GM12878 (cell line): ENCODE measurements at regions not wholly inside any gene's neighbourhood (a gene's known extent, or its start where the extent isn't known, plus 50 kb on each side); places are given as distances from the start of the nearest gene placed in this dataset.

Experiments
- ATAC-seq: fragments of 200-7000 bp; cut with Tn5 transposase; 3 replicates; pipeline ENCODE4 v1.9.1; 2020; ENCODE audit warnings: mild to moderate bottlenecking, moderate library complexity
- BruUV-seq: library from RNA; stranded (reverse); fragments of 400-500 nt; replicated peaks from 2 replicates; lab custom pipeline; 2021; lab: Mats Ljungman, UMichigan
- CTCF ChIA-PET: fragments of 300-600 bp; sonication (Branson Sonifier 250); formaldehyde crosslinking; extraction: SDS; loops from one replicate; lab custom pipeline; 2021; ENCODE audit warnings: inconsistent platforms; lab: Yijun Ruan, JAX
- POLR2A ChIA-PET: fragments of 350-600 bp; formaldehyde crosslinking; extraction: SDS; loops from one replicate; lab custom pipeline; 2021; ENCODE audit warnings: inconsistent platforms; lab: Charles Lee
- RAD21 ChIA-PET: fragments of 300-600 bp; sonication (Branson Sonifier 250); formaldehyde crosslinking; loops from one replicate; lab custom pipeline; 2023; ENCODE audit warnings: antibody characterized with exemption; ENCODE audit not compliant: unreplicated experiment; lab: Charles Lee
- SMC1A ChIA-PET: fragments of 300-600 bp; sonication (Branson Sonifier 250); formaldehyde crosslinking; loops from one replicate; lab custom pipeline; 2023; ENCODE audit not compliant: unreplicated experiment, uncharacterized antibody; lab: Charles Lee
- DNase-seq: peaks from one replicate; pipeline ENCODE4 v3.0.0-alpha.2; 2011; ENCODE audit warnings: low read depth, low spot score
- FAIRE-seq: peaks from 3 replicates; lab custom pipeline; 2011; peaks lifted over from hg19 to GRCh38; lab: Jason Lieb, UNC
- H2AFZ ChIP-seq: 2 replicates; pipeline ENCODE4 v1.6.0; 2011; ENCODE audit warnings: low read depth, low read length, control low read depth; ENCODE audit not compliant: control insufficient read depth
- H3K27ac ChIP-seq: 2 replicates; pipeline ENCODE4 v1.5.1; 2011; ENCODE audit warnings: control low read depth; ENCODE audit not compliant: control insufficient read depth, insufficient read depth
- H3K27me3 ChIP-seq, 2 experiments: replicated peaks in 1 of 2; 2 replicates each; pipeline versions ENCODE4 v1.6.0 to v1.6.1; 2011; ENCODE audit warnings: low read length in 1 of 2; ENCODE audit not compliant: control insufficient read depth in 2 of 2, insufficient read depth in 2 of 2
- H3K36me3 ChIP-seq, 2 experiments: 2 replicates each; pipeline ENCODE4 v1.5.1; 2011; ENCODE audit warnings: low read length in 1 of 2; ENCODE audit not compliant: control insufficient read depth in 2 of 2, insufficient read depth in 2 of 2
- H3K4me1 ChIP-seq: 2 replicates; pipeline ENCODE4 v1.6.1; 2011; ENCODE audit warnings: mild to moderate bottlenecking, low read length, moderate library complexity, mixed read lengths; ENCODE audit not compliant: control insufficient read depth, insufficient read depth
- H3K4me2 ChIP-seq: 2 replicates; pipeline ENCODE4 v1.6.0; 2011; ENCODE audit warnings: control low read depth; ENCODE audit not compliant: control insufficient read depth, insufficient read depth
- H3K4me3 ChIP-seq: fragments of 200-600 bp; sonication (generic); 2 replicates; pipeline ENCODE4 v1.5.1; 2016
- H3K79me2 ChIP-seq: 2 replicates; pipeline ENCODE4 v1.6.0; 2011; ENCODE audit warnings: low read length; ENCODE audit not compliant: control insufficient read depth, insufficient read depth
- H3K9ac ChIP-seq: 2 replicates; pipeline ENCODE4 v1.8.0; 2011; ENCODE audit warnings: low read length, control low read depth, mixed read lengths; ENCODE audit not compliant: control insufficient read depth, insufficient read depth
- H3K9me3 ChIP-seq: replicated peaks from 3 replicates; pipeline ENCODE4 v1.5.1; 2011; ENCODE audit warnings: mild to moderate bottlenecking, low read length; ENCODE audit not compliant: control insufficient read depth, insufficient read depth
- H4K20me1 ChIP-seq: 2 replicates; pipeline ENCODE4 v1.6.0; 2011; ENCODE audit not compliant: control insufficient read depth, insufficient read depth
- ATF2 ChIP-seq: IDR thresholded peaks from 2 replicates; pipeline ENCODE4 v1.6.1; 2012; ENCODE audit warnings: low read length, inconsistent platforms
- BHLHE40 ChIP-seq, 2 experiments: fragments of 450-650 bp in 1 of 2; IDR thresholded peaks; 2 replicates each; pipeline ENCODE4 v1.6.1; 2011 to 2017; ENCODE audit warnings: low read depth in 2 of 2, borderline replicate concordance in 1 of 2, improper control_type of control experiment in 1 of 2, low read length in 1 of 2, mild to moderate bottlenecking in 1 of 2
- CBX5 ChIP-seq: sonication (generic); IDR thresholded peaks from 2 replicates; pipeline ENCODE4 v1.6.1; 2016; ENCODE audit warnings: low read depth, moderate library complexity, mild to moderate bottlenecking, inconsistent platforms
- CHD1 ChIP-seq: IDR thresholded peaks from 2 replicates; pipeline ENCODE4 v1.6.1; 2012; ENCODE audit warnings: low read depth, low read length, improper control_type of control experiment
- DPF2 ChIP-seq: fragments of 450-650 bp; IDR thresholded peaks from 2 replicates; pipeline ENCODE4 v1.6.1; 2017; ENCODE audit warnings: mild to moderate bottlenecking
- E2F4 ChIP-seq: IDR thresholded peaks from 2 replicates; pipeline ENCODE4 v1.6.1; 2012; ENCODE audit warnings: low read depth, low read length, improper control_type of control experiment
- NR2C1 ChIP-seq: fragments of 450-650 bp; IDR thresholded peaks from 2 replicates; pipeline ENCODE4 v1.6.1; 2017; ENCODE audit warnings: antibody characterized with exemption, mild to moderate bottlenecking, moderate library complexity
- NR2C2 ChIP-seq: IDR thresholded peaks from 2 replicates; pipeline ENCODE4 v1.6.1; 2011; ENCODE audit warnings: borderline replicate concordance, low read depth; ENCODE audit not compliant: control insufficient read depth, insufficient read length
- PML ChIP-seq: IDR thresholded peaks from 2 replicates; pipeline ENCODE4 v1.6.1; 2012; ENCODE audit warnings: low read length, inconsistent platforms
- POLR2AphosphoS5 ChIP-seq: IDR thresholded peaks from 2 replicates; pipeline ENCODE4 v1.6.1; 2011; ENCODE audit warnings: mild to moderate bottlenecking, low read length, inconsistent platforms
- POU2F2 ChIP-seq: IDR thresholded peaks from 3 replicates; pipeline ENCODE4 v1.6.1; 2011; ENCODE audit warnings: low read depth, mild to moderate bottlenecking, low read length, borderline replicate concordance
- RFX5 ChIP-seq: IDR thresholded peaks from 2 replicates; pipeline ENCODE4 v1.6.1; 2011; ENCODE audit warnings: low read depth, low read length, improper control_type of control experiment
- STAT3 ChIP-seq: IDR thresholded peaks from 2 replicates; pipeline ENCODE4 v1.6.1; 2011; ENCODE audit warnings: low read depth, low read length, improper control_type of control experiment
- TARDBP ChIP-seq: IDR thresholded peaks from 2 replicates; pipeline ENCODE4 v1.6.1; 2016; ENCODE audit warnings: borderline replicate concordance
- WGBS: methylation state at CpG from one replicate; pipeline ENCODE4 v1.1.6; 2016; ENCODE audit warnings: low lambda C conversion rate; ENCODE audit not compliant: insufficient replicate concordance, insufficient coverage; ENCODE audit errors: missing lambda C conversion rate; 5-methylcytosine and 5-hydroxymethylcytosine counted together
- in situ Hi-C: fragments of 300-500 bp; cut with MboI; formaldehyde crosslinking; loops from 9 replicates; pipeline ENCODE4 v1.14.3; 2018; ENCODE audit warnings: mixed read lengths
- intact Hi-C: fragments of 100-400 bp; cut with micrococcal nuclease; formaldehyde crosslinking; loops from one replicate; pipeline ENCODE4 v1.14.2; 2022; ENCODE audit not compliant: unreplicated experiment
- TF ChIP-seq, protein P1 (sequence below): fragments of 450-650 bp; IDR thresholded peaks from 2 replicates; pipeline ENCODE4 v1.6.1; 2018; ENCODE audit warnings: borderline replicate concordance, mild to moderate bottlenecking; ENCODE audit not compliant: partially characterized antibody
- TF ChIP-seq, protein P2 (sequence below): IDR thresholded peaks from 2 replicates; pipeline ENCODE4 v1.6.1; 2011; ENCODE audit warnings: borderline replicate concordance, low read depth, mild to moderate bottlenecking, moderate library complexity, low read length; ENCODE audit not compliant: insufficient read depth, poor library complexity, severe bottlenecking

DNA sequence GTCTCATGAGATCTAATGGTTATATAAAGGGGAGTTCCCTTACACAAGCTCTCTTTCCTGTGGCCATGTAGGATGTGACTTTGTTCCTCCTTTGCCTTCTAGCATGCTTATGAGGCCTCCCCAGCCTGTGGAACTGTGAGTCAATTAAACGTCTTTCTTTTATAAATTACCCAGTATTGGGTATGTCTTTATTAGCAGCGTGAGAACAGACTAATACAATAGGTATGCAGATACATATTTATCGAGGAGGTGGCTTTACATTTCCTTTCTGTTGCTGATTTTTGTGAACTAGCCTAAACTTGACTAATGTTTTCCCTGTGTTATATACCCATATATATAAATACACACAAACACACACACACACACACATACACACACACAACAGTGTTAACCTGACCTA, 80.2 kb downstream of the VCX2 start (continued):
- TF ChIP-seq, protein P1, sequence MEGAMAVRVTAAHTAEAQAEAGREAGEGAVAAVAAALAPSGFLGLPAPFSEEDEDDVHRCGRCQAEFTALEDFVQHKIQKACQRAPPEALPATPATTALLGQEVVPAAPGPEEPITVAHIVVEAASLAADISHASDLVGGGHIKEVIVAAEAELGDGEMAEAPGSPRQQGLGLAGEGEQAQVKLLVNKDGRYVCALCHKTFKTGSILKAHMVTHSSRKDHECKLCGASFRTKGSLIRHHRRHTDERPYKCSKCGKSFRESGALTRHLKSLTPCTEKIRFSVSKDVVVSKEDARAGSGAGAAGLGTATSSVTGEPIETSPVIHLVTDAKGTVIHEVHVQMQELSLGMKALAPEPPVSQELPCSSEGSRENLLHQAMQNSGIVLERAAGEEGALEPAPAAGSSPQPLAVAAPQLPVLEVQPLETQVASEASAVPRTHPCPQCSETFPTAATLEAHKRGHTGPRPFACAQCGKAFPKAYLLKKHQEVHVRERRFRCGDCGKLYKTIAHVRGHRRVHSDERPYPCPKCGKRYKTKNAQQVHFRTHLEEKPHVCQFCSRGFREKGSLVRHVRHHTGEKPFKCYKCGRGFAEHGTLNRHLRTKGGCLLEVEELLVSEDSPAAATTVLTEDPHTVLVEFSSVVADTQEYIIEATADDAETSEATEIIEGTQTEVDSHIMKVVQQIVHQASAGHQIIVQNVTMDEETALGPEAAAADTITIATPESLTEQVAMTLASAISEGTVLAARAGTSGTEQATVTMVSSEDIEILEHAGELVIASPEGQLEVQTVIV, result no peak
- no peak for TF ChIP-seq POLR2AphosphoS5

GRCh38 chrX:8090482-8090881, 80.6 kb downstream of the VCX2 start:
- no peak overlapping the region for H2AFZ ChIP-seq
- DNase-seq (no peak), ATAC-seq (no peak), FAIRE-seq (no peak)
- H4K20me1 ChIP-seq, result no peaks in the 10 kb centered on the region
- H3K4me3 ChIP-seq, result no peak overlapping the region
- ChIA-PET POLR2A (no interaction called here), SMC1A (no interaction called here), CTCF (no interaction called here), RAD21 (no interaction called here)
- no peak for TF ChIP-seq ATF2
- TF ChIP-seq, protein P2, sequence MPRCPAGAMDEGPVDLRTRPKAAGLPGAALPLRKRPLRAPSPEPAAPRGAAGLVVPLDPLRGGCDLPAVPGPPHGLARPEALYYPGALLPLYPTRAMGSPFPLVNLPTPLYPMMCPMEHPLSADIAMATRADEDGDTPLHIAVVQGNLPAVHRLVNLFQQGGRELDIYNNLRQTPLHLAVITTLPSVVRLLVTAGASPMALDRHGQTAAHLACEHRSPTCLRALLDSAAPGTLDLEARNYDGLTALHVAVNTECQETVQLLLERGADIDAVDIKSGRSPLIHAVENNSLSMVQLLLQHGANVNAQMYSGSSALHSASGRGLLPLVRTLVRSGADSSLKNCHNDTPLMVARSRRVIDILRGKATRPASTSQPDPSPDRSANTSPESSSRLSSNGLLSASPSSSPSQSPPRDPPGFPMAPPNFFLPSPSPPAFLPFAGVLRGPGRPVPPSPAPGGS, result no peak
- no peak for TF ChIP-seq DPF2
- no peak for TF ChIP-seq NR2C1
- no peak for TF ChIP-seq STAT3
- TF ChIP-seq RFX5, result no peak
- TF ChIP-seq BHLHE40 (IDR thresholded peaks at IDR 0.05; ENCODE audit: borderline replicate concordance in 1 of 2, low read depth in 2 of 2, low read length in 1 of 2), result no peak
- TF ChIP-seq E2F4, result no peak
- TF ChIP-seq POU2F2, result no peak
- no peak for TF ChIP-seq CHD1
- TF ChIP-seq PML, result no peak
- TF ChIP-seq NR2C2, result no peak
- no peak for TF ChIP-seq CBX5
- no peak for TF ChIP-seq TARDBP
- no peaks in the 10 kb centered on the region for H3K9me3 ChIP-seq
- H3K27ac ChIP-seq, result no peak overlapping the region
- no peaks in the 10 kb centered on the region for H3K27me3 ChIP-seq
- H3K79me2 ChIP-seq, result no peaks in the 10 kb centered on the region
- no peak overlapping the region for H3K9ac ChIP-seq
- no TSS peak for BruUV-seq
- H3K4me2 ChIP-seq, result no peak overlapping the region
- H3K4me1 ChIP-seq, result no peaks in the 10 kb centered on the region
- H3K36me3 ChIP-seq, result no peaks in the 10 kb centered on the region
- in situ Hi-C loops, result no loop called here
- intact Hi-C loops, result no loop called here
- 45% methylated on average over 3 of the region's 3 CpGs for WGBS
